ENCODE measurements at regions not wholly inside any gene's neighbourhood (a gene's known extent, or its start where the extent isn't known, plus 50 kb on each side); places are given as distances from the start of the nearest gene placed in this dataset.

GRCh38 chr3:166488977-166489672 lies 651.9 kb upstream of the BCHE start:
- POLR2A ChIA-PET = no interaction called here
- Histone ChIP-seq H3K9me3 (ENCODE audit: control insufficient read depth, insufficient read depth, low read length) (no peaks in the 10 kb centered on the region), H3K27me3 (ENCODE audit: control insufficient read depth, insufficient read depth, low read length) (no peaks in the 10 kb centered on the region), H3K4me3 (ENCODE audit: low read depth, low read length) (no peak overlapping the region), H3K27ac (ENCODE audit: low read depth, low read length) (no peak overlapping the region)
- CTCF ChIA-PET = no interaction called here
- no peak for TF ChIP-seq CTCF (IDR thresholded peaks at IDR 0.05; ENCODE audit: low read depth, low read length)
- DNase-seq (ENCODE audit: low read depth, low spot score) = no peak

- Histone ChIP-seq H3K4me3 (ENCODE audit: low read depth, low read length) (no peak overlapping the region), H3K9me3 (ENCODE audit: control insufficient read depth, insufficient read depth, low read length) (no peaks in the 10 kb centered on the region), H3K27me3 (ENCODE audit: control insufficient read depth, insufficient read depth, low read length) (no peaks in the 10 kb centered on the region), H3K27ac (ENCODE audit: low read depth, low read length) (no peak overlapping the region)
- no peak for TF ChIP-seq CTCF (IDR thresholded peaks at IDR 0.05; ENCODE audit: low read depth, low read length)
- no peak for DNase-seq (ENCODE audit: low read depth, low spot score)
- ChIA-PET CTCF (no interaction called here), POLR2A (no interaction called here)
Measured at GRCh38 chr3:166484470-166484869, 647.2 kb upstream of the BCHE start.

- TF ChIP-seq CTCF (IDR thresholded peaks at IDR 0.05; ENCODE audit: low read depth, low read length) = no peak
- H3K27ac ChIP-seq (ENCODE audit: low read depth, low read length) = no peak overlapping the region
- H3K9me3 ChIP-seq (ENCODE audit: control insufficient read depth, insufficient read depth, low read length) = no peaks in the 10 kb centered on the region
- no peak overlapping the region for H3K4me3 ChIP-seq (ENCODE audit: low read depth, low read length)
- DNase-seq (ENCODE audit: low read depth, low spot score) = no peak
- no peaks in the 10 kb centered on the region for H3K27me3 ChIP-seq (ENCODE audit: control insufficient read depth, insufficient read depth, low read length)
- ChIA-PET CTCF (no interaction called here), POLR2A (no interaction called here)
Measured at GRCh38 chr3:166481340-166481739, 644.1 kb upstream of the BCHE start.

- H3K9me3 ChIP-seq (ENCODE audit: control insufficient read depth, insufficient read depth, low read length) = no peaks in the 10 kb centered on the region
- CTCF ChIA-PET = interaction anchor here (0.7 kb wide), 1 partner anchor 32 kb away, joined by 3 read pairs; no protein-coding TSS in a partner anchor
- no peak overlapping the region for H3K4me3 ChIP-seq (ENCODE audit: low read depth, low read length)
- H3K27ac ChIP-seq (ENCODE audit: low read depth, low read length) = no peak overlapping the region
- no peak for TF ChIP-seq CTCF (IDR thresholded peaks at IDR 0.05; ENCODE audit: low read depth, low read length)
- POLR2A ChIA-PET = no interaction called here
- no peak for DNase-seq (ENCODE audit: low read depth, low spot score)
- H3K27me3 ChIP-seq (ENCODE audit: control insufficient read depth, insufficient read depth, low read length) = no peaks in the 10 kb centered on the region
Measured at GRCh38 chr3:166478356-166478755, 641.1 kb upstream of the BCHE start.

GRCh38 chr3:166473501-166473900 lies 636.3 kb upstream of the BCHE start:
- H3K27ac ChIP-seq (ENCODE audit: low read depth, low read length) = no peak overlapping the region
- CTCF ChIA-PET = no interaction called here
- POLR2A ChIA-PET = no interaction called here
- TF ChIP-seq CTCF (IDR thresholded peaks at IDR 0.05; ENCODE audit: low read depth, low read length) = no peak
- no peaks in the 10 kb centered on the region for H3K9me3 ChIP-seq (ENCODE audit: control insufficient read depth, insufficient read depth, low read length)
- no peaks in the 10 kb centered on the region for H3K27me3 ChIP-seq (ENCODE audit: control insufficient read depth, insufficient read depth, low read length)
- DNase-seq (ENCODE audit: low read depth, low spot score) = no peak
- no peak overlapping the region for H3K4me3 ChIP-seq (ENCODE audit: low read depth, low read length)

All from AG04450 (cell line).